ENCODE measurements at regions not wholly inside any gene's neighbourhood (a gene's known extent, or its start where the extent isn't known, plus 50 kb on each side); places are given as distances from the start of the nearest gene placed in this dataset.

- in situ Hi-C loops (cut with MboI), result no loop called here
- Histone ChIP-seq H3K27ac (ENCODE audit: control insufficient read depth, insufficient read depth) (no peak overlapping the region), H3K4me1 (ENCODE audit: control insufficient read depth, insufficient read depth, low read length) (no peaks in the 10 kb centered on the region), H4K20me1 (ENCODE audit: control insufficient read depth, insufficient read depth) (no peaks in the 10 kb centered on the region), H3K27me3 (replicated peaks in 1 of 2; ENCODE audit: control insufficient read depth in 2 of 2, insufficient read depth in 2 of 2, low read length in 1 of 2) (no peaks in the 10 kb centered on the region), H3K9ac (ENCODE audit: control insufficient read depth, insufficient read depth, low read length) (no peak overlapping the region), H3K79me2 (ENCODE audit: control insufficient read depth, insufficient read depth, low read length) (no peaks in the 10 kb centered on the region), H3K4me2 (ENCODE audit: control insufficient read depth, insufficient read depth) (no peak overlapping the region), H2AFZ (ENCODE audit: control insufficient read depth, low read depth, low read length) (no peak overlapping the region), H3K4me3 (no peak overlapping the region), H3K36me3 (ENCODE audit: control insufficient read depth in 2 of 2, insufficient read depth in 2 of 2, low read length in 1 of 2) (no peaks in the 10 kb centered on the region), H3K9me3 (replicated peaks; ENCODE audit: control insufficient read depth, insufficient read depth, low read length) (no peaks in the 10 kb centered on the region)
- no TSS peak for BruUV-seq (replicated peaks)
- CTCF ChIA-PET, result no interaction called here
- TF ChIP-seq DPF2 (IDR thresholded peaks at IDR 0.05) (no peak), MEF2A (IDR thresholded peaks at IDR 0.05; ENCODE audit: insufficient read depth, low read depth, low read length) (no peak), ZNF217 (IDR thresholded peaks at IDR 0.05) (no peak), CREB1 (IDR thresholded peaks at IDR 0.05; ENCODE audit: low read depth) (no peak), ZNF207 (IDR thresholded peaks at IDR 0.05; ENCODE audit: borderline replicate concordance) (no peak), POLR2AphosphoS2 (IDR thresholded peaks at IDR 0.05; ENCODE audit: low read depth, low read length) (no peak), NFYA (IDR thresholded peaks at IDR 0.05; ENCODE audit: borderline replicate concordance, low read depth, low read length) (no peak), NRF1 (conservative IDR thresholded peaks at IDR 0.05; ENCODE audit: low read depth, low read length) (no peak), SRF (IDR thresholded peaks at IDR 0.05; ENCODE audit: low read depth in 2 of 2, low read length in 2 of 2) (no peak), BMI1 (IDR thresholded peaks at IDR 0.05; ENCODE audit: borderline replicate concordance) (no peak), HDAC2 (IDR thresholded peaks at IDR 0.05) (no peak), TCF12 (IDR thresholded peaks at IDR 0.05; ENCODE audit: low read depth, low read length) (no peak), NBN (IDR thresholded peaks at IDR 0.05) (no peak), TBL1XR1 (IDR thresholded peaks at IDR 0.05; ENCODE audit: low read depth, low read length) (no peak)
- TF ChIP-seq, protein P1, sequence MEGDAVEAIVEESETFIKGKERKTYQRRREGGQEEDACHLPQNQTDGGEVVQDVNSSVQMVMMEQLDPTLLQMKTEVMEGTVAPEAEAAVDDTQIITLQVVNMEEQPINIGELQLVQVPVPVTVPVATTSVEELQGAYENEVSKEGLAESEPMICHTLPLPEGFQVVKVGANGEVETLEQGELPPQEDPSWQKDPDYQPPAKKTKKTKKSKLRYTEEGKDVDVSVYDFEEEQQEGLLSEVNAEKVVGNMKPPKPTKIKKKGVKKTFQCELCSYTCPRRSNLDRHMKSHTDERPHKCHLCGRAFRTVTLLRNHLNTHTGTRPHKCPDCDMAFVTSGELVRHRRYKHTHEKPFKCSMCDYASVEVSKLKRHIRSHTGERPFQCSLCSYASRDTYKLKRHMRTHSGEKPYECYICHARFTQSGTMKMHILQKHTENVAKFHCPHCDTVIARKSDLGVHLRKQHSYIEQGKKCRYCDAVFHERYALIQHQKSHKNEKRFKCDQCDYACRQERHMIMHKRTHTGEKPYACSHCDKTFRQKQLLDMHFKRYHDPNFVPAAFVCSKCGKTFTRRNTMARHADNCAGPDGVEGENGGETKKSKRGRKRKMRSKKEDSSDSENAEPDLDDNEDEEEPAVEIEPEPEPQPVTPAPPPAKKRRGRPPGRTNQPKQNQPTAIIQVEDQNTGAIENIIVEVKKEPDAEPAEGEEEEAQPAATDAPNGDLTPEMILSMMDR (IDR thresholded peaks at IDR 0.05 in 2 of 3, conservative IDR thresholded peaks at IDR 0.05 in 1 of 3; ENCODE audit: control insufficient read depth in 2 of 3, extremely low read depth in 1 of 3, insufficient read depth in 1 of 3, low read depth in 3 of 3, low read length in 3 of 3), result no peak
- TF ChIP-seq, protein P2, sequence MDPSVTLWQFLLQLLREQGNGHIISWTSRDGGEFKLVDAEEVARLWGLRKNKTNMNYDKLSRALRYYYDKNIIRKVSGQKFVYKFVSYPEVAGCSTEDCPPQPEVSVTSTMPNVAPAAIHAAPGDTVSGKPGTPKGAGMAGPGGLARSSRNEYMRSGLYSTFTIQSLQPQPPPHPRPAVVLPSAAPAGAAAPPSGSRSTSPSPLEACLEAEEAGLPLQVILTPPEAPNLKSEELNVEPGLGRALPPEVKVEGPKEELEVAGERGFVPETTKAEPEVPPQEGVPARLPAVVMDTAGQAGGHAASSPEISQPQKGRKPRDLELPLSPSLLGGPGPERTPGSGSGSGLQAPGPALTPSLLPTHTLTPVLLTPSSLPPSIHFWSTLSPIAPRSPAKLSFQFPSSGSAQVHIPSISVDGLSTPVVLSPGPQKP (IDR thresholded peaks at IDR 0.05; ENCODE audit: low read depth, low read length), result no peak
- FAIRE-seq (no peak), DNase-seq (ENCODE audit: low read depth, low spot score) (no peak), ATAC-seq (no peak)
- intact Hi-C loops (cut with micrococcal nuclease; ENCODE audit: unreplicated experiment), result no loop called here
- POLR2A ChIA-PET, result no interaction called here
- SMC1A ChIA-PET (ENCODE audit: uncharacterized antibody, unreplicated experiment), result no interaction called here
- RAD21 ChIA-PET (ENCODE audit: unreplicated experiment), result no interaction called here
Measured at GRCh38 chr4:18480928-18481327, 459.4 kb upstream of the LCORL start.

Data from GM12878 (cell line).